K562 (cell line): ENCODE measurements at regions not wholly inside any gene's neighbourhood (a gene's known extent, or its start where the extent isn't known, plus 50 kb on each side); places are given as distances from the start of the nearest gene placed in this dataset.

Experiments
- ATAC-seq: fragments of 200-7000 bp; cut with Tn5 transposase; 3 replicates; pipeline ENCODE4 v1.9.1; 2020; ENCODE audit warnings: moderate library complexity
- BruUV-seq: library from RNA; stranded (reverse); fragments of 400-500 nt; replicated peaks from 2 replicates; lab custom pipeline; 2021; lab: Mats Ljungman, UMichigan
- CTCF ChIA-PET: fragments of 300-600 bp; formaldehyde crosslinking; extraction: SDS; loops from one replicate; lab custom pipeline; 2021; ENCODE audit warnings: low intra/inter-chr PET ratio; lab: Yijun Ruan, JAX
- POLR2A ChIA-PET: fragments of 300-600, 350-650 bp; sonication (Branson Sonifier 250); formaldehyde crosslinking; extraction: SDS; loops from one replicate; lab custom pipeline; 2021; ENCODE audit warnings: antibody characterized with exemption, inconsistent platforms; lab: Yijun Ruan, JAX
- DNase-seq, 4 experiments: peaks; one replicate each; pipeline versions ENCODE4 v3.0.0 to v3.0.0-alpha.2; 2011 to 2018; ENCODE audit warnings: low spot score in 3 of 4, mixed read lengths in 3 of 4; ENCODE audit errors: extremely low read depth in 1 of 4
- FAIRE-seq: peaks from 2 replicates; lab custom pipeline; 2011; peaks lifted over from hg19 to GRCh38; lab: Jason Lieb, UNC
- H2AFZ ChIP-seq: 2 replicates; pipeline ENCODE4 v1.6.0; 2011; ENCODE audit warnings: low read depth, low read length, control low read depth, inconsistent platforms
- H3K27ac ChIP-seq: fragments of 200-600 bp; 3 replicates; pipeline ENCODE4 v1.8.0; 2011; ENCODE audit warnings: low read depth, mild to moderate bottlenecking, control low read depth, inconsistent platforms, low read length, moderate library complexity, mixed read lengths; ENCODE audit errors: extremely low read depth
- H3K27me3 ChIP-seq, 2 experiments: fragments of 300-600 bp in 1 of 2; 2 replicates in 1 of 2; 3 replicates in 1 of 2; pipeline versions ENCODE4 v1.6.0 to v1.8.0; 2011; ENCODE audit warnings: inconsistent platforms in 2 of 2, low read length in 2 of 2, mild to moderate bottlenecking in 1 of 2, mixed read lengths in 1 of 2, moderate library complexity in 1 of 2; ENCODE audit not compliant: control insufficient read depth in 2 of 2, insufficient read depth in 2 of 2
- H3K36me3 ChIP-seq: fragments of 300-600 bp; 3 replicates; pipeline ENCODE4 v1.8.0; 2011; ENCODE audit warnings: mild to moderate bottlenecking, low read length, inconsistent platforms; ENCODE audit not compliant: control insufficient read depth, insufficient read depth
- H3K4me1 ChIP-seq, 2 experiments: fragments of 200-600 bp in 1 of 2; replicated peaks in 1 of 2; 2 replicates in 1 of 2; 3 replicates in 1 of 2; pipeline versions ENCODE4 v1.5.1 to v1.8.0; 2011; ENCODE audit warnings: inconsistent platforms in 2 of 2, low read length in 2 of 2, mild to moderate bottlenecking in 1 of 2, mixed read lengths in 1 of 2, moderate library complexity in 1 of 2; ENCODE audit not compliant: control insufficient read depth in 2 of 2, insufficient read depth in 2 of 2
- H3K4me2 ChIP-seq: 2 replicates; pipeline ENCODE4 v1.6.1; 2011; ENCODE audit warnings: low read length, control low read depth, inconsistent platforms, mixed read lengths; ENCODE audit not compliant: insufficient read depth
- H3K4me3 ChIP-seq: fragments of 200-600 bp; sonication (generic), shearing (Covaris generic); 2 replicates; pipeline ENCODE4 v1.5.1; 2016; ENCODE audit warnings: control low read depth, inconsistent platforms
- H3K79me2 ChIP-seq: fragments of 200-600 bp; 3 replicates; pipeline ENCODE4 v1.8.0; 2011; ENCODE audit warnings: low read length, inconsistent platforms; ENCODE audit not compliant: control insufficient read depth, insufficient read depth
- H3K9ac ChIP-seq, 2 experiments: 2 replicates each; pipeline versions ENCODE4 v1.6.0 to v1.6.1; 2011; ENCODE audit warnings: low read depth in 2 of 2, low read length in 2 of 2, control low read depth in 1 of 2, inconsistent platforms in 1 of 2, mild to moderate bottlenecking in 1 of 2, mixed read lengths in 1 of 2; ENCODE audit not compliant: insufficient read depth in 1 of 2
- H3K9me1 ChIP-seq: one replicate; pipeline ENCODE4 v1.6.0; 2011; ENCODE audit warnings: inconsistent platforms, mild to moderate bottlenecking, low read length, moderate library complexity; ENCODE audit not compliant: control insufficient read depth, insufficient read depth
- H3K9me3 ChIP-seq: replicated peaks from 2 replicates; pipeline ENCODE4 v1.5.1; 2011; ENCODE audit warnings: low read depth, low read length, inconsistent platforms; ENCODE audit not compliant: control insufficient read depth, insufficient read depth
- H4K20me1 ChIP-seq: replicated peaks from 2 replicates; pipeline ENCODE4 v1.6.1; 2011; ENCODE audit warnings: low read length, inconsistent platforms, mixed read lengths; ENCODE audit not compliant: control insufficient read depth, insufficient read depth
- CLOCK ChIP-seq: fragments of 250-450 bp; sonication (Bioruptor Pico); IDR thresholded peaks from 2 replicates; pipeline ENCODE4 v1.4.0; 2020; ENCODE audit warnings: mild to moderate bottlenecking, moderate library complexity, borderline replicate concordance
- CREM ChIP-seq: IDR thresholded peaks from 2 replicates; pipeline ENCODE4 v1.6.1; 2014; ENCODE audit warnings: antibody characterized with exemption, low read depth
- ETV5 ChIP-seq: sonication (generic); formaldehyde crosslinking; IDR thresholded peaks from 2 replicates; pipeline ENCODE4 v1.4.0; 2020; ENCODE audit warnings: low read depth, mild to moderate bottlenecking, missing genetic modification reagents
- GATAD2B ChIP-seq: fragments of 450-650 bp; IDR thresholded peaks from 2 replicates; pipeline ENCODE4 v1.6.1; 2017; ENCODE audit warnings: mild to moderate bottlenecking, borderline replicate concordance
- HNRNPH1 ChIP-seq: fragments of 200-400 bp; formaldehyde crosslinking; optimal IDR thresholded peaks from 2 replicates; pipeline ENCODE3; 2017; ENCODE audit warnings: low read depth, mild to moderate bottlenecking, low read length, moderate library complexity
- MYBL2 ChIP-seq, 2 experiments: fragments of 450-650 bp in 1 of 2; sonication (generic) in 1 of 2; formaldehyde crosslinking in 1 of 2; IDR thresholded peaks; 2 replicates each; pipeline versions ENCODE4 v1.6.1 to v1.8.1; 2017 to 2022; ENCODE audit warnings: borderline replicate concordance in 1 of 2, inconsistent platforms in 1 of 2, low read depth in 1 of 2, mild to moderate bottlenecking in 1 of 2, missing genetic modification reagents in 1 of 2, moderate library complexity in 1 of 2
- NELFE ChIP-seq: IDR thresholded peaks from 2 replicates; pipeline ENCODE4 v1.6.1; 2011; ENCODE audit warnings: mild to moderate bottlenecking; ENCODE audit not compliant: insufficient read depth, insufficient read length
- NFE2L1 ChIP-seq: fragments of 450-650 bp; IDR thresholded peaks from 2 replicates; pipeline ENCODE4 v1.6.1; 2016; ENCODE audit warnings: missing genetic modification characterization, low read depth, mild to moderate bottlenecking, missing compliant biosample characterization, moderate library complexity, borderline replicate concordance
- POLR2A ChIP-seq: fragments of 450-650 bp; conservative IDR thresholded peaks from 2 replicates; pipeline ENCODE4 v1.6.1; 2016
- RNF2 ChIP-seq: sonication (generic); IDR thresholded peaks from 2 replicates; pipeline ENCODE4 v1.6.1; 2016
- SMAD1 ChIP-seq: fragments of 150-350 bp; IDR thresholded peaks from 2 replicates; pipeline ENCODE4 v1.6.1; 2014; ENCODE audit warnings: low read length, low read depth; ENCODE audit not compliant: partially characterized antibody
- SMARCA4 ChIP-seq: fragments of 450-650 bp; IDR thresholded peaks from 2 replicates; pipeline ENCODE4 v1.6.1; 2016
- SRSF1 ChIP-seq: fragments of 200-400 bp; formaldehyde crosslinking; IDR thresholded peaks from 2 replicates; pipeline ENCODE4 v1.6.1; 2017; ENCODE audit warnings: mild to moderate bottlenecking, low read depth, low read length, moderate library complexity
- SUPT5H ChIP-seq: fragments of 450-650 bp; IDR thresholded peaks from 2 replicates; pipeline ENCODE4 v1.6.1; 2016
- ZNF384 ChIP-seq: IDR thresholded peaks from 2 replicates; pipeline ENCODE4 v1.6.1; 2012; ENCODE audit warnings: low read depth, low read length, improper control_type of control experiment
- ZNF395 ChIP-seq: fragments of 200-800 bp; sonication (Bioruptor generic); IDR thresholded peaks from 2 replicates; pipeline ENCODE4 v1.6.1; 2017; ENCODE audit warnings: missing genetic modification characterization, missing compliant biosample characterization
- WGBS: fragments of 100-300 bp; shearing (Covaris generic); methylation state at CpG from one replicate; pipeline ENCODE4 v1.1.6; 2016; ENCODE audit warnings: low coverage, mixed read lengths; ENCODE audit not compliant: insufficient coverage; ENCODE audit errors: missing lambda C conversion rate; 5-methylcytosine and 5-hydroxymethylcytosine counted together
- in situ Hi-C: fragments of 300-500 bp; cut with MboI; formaldehyde crosslinking; loops from 4 replicates; pipeline ENCODE4 v1.15.0; 2018; ENCODE audit warnings: inconsistent platforms, mixed read lengths
- intact Hi-C: fragments of 100-400 bp; cut with micrococcal nuclease; formaldehyde crosslinking; loops from 2 replicates; pipeline ENCODE4 v1.14.2; 2022
- TF ChIP-seq, protein P1 (sequence below), 2 experiments: fragments of 200-800 bp in 1 of 2; sonication (Bioruptor generic) in 1 of 2; sonication (generic) in 1 of 2; formaldehyde crosslinking in 1 of 2; IDR thresholded peaks in 1 of 2; conservative IDR thresholded peaks in 1 of 2; 2 replicates each; pipeline versions ENCODE4 v1.5.0 to v1.6.1; 2016 to 2020; ENCODE audit warnings: missing compliant biosample characterization in 1 of 2, missing genetic modification characterization in 1 of 2, missing genetic modification reagents in 1 of 2

DNA sequence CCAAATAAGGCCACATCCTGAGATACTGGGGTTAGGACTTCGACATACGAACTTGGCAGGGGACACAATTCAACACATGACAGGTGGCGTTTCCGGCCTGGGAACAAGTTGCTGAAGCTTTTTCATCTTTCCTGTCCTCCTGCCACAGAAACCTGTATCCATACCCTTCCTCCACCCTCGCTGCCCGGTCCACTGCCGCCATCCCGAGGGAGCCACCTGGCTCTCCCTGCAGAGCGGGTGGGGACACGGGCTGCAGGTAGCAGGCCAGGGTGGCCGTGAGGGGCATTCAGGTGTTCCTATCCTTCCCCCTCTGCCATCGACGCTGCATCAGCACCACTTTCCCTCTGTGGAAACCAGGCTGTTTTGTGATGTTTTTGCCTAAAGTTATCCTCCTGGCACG, 74.4 kb upstream of the TWIST2 start (continued):
- TF ChIP-seq SMARCA4: no peak

DNA sequence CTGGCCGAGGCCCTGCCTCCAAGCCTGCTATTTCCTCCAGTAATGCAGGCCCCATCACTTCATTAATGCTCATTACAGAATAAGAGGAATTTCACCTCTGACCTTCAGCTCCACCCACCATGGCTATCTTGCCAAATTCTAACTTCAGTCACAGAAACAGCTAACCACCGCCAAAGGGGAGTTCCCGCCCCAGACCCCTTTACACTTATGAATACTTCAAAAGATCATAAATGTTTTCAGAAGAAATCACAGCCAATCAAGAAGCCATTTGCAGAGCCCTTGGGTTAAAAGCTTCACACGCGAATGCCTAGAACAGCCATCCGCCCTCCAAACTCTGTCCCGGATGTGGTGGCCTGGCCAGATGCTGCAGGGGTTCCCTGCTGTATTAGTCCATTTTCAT, 73.8 kb upstream of the TWIST2 start:
- H3K27me3 ChIP-seq: peaks cover 0 to 14% of the 10 kb centered on the region in 2 experiments; a peak in 3 of 5 replicates
- in situ Hi-C loops: no loop called here
- no peak for TF ChIP-seq CLOCK
- no peak for TF ChIP-seq SRSF1
- TF ChIP-seq SMAD1: no peak
- TF ChIP-seq NFE2L1 (tag): no peak
- TF ChIP-seq HNRNPH1: no peak
- TF ChIP-seq RNF2: no peak
- TF ChIP-seq, protein P1, sequence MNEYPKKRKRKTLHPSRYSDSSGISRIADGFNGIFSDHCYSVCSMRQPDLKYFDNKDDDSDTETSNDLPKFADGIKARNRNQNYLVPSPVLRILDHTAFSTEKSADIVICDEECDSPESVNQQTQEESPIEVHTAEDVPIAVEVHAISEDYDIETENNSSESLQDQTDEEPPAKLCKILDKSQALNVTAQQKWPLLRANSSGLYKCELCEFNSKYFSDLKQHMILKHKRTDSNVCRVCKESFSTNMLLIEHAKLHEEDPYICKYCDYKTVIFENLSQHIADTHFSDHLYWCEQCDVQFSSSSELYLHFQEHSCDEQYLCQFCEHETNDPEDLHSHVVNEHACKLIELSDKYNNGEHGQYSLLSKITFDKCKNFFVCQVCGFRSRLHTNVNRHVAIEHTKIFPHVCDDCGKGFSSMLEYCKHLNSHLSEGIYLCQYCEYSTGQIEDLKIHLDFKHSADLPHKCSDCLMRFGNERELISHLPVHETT (CRISPR knock-in tag; conservative IDR thresholded peaks at IDR 0.05 in 1 of 2, IDR thresholded peaks at IDR 0.05 in 1 of 2): no peak
- no peak for TF ChIP-seq ETV5
- no peak for TF ChIP-seq MYBL2 (IDR thresholded peaks at IDR 0.05; ENCODE audit: low read depth)
- no peak for TF ChIP-seq MYBL2 (CRISPR knock-in tag; IDR thresholded peaks at IDR 0.05; ENCODE audit: borderline replicate concordance)
- TF ChIP-seq POLR2A: no peak
- TF ChIP-seq CREM: no peak
- TF ChIP-seq GATAD2B: no peak
- no peak for TF ChIP-seq ZNF395 (CRISPR knock-in tag)
- TF ChIP-seq NELFE: no peak
- no peak for TF ChIP-seq SUPT5H
- no peak for TF ChIP-seq ZNF384

More for the DNA sequence above, 73.8 kb upstream of the TWIST2 start:
- no peak overlapping the region for H3K4me3 ChIP-seq
- no peak for FAIRE-seq
- H2AFZ ChIP-seq: no peak overlapping the region
- no peaks in the 10 kb centered on the region for H3K9me3 ChIP-seq
- H4K20me1 ChIP-seq: no peaks in the 10 kb centered on the region
- no peak overlapping the region for H3K9ac ChIP-seq
- H3K9me1 ChIP-seq: no peaks in the 10 kb centered on the region
- no peak overlapping the region for H3K27ac ChIP-seq
- no peak for ATAC-seq
- intact Hi-C loops: no loop called here
- H3K4me2 ChIP-seq: no peak overlapping the region
- BruUV-seq: no TSS peak
- no peaks in the 10 kb centered on the region for H3K79me2 ChIP-seq
- no peaks in the 10 kb centered on the region; a peak in 1 of 5 replicates for H3K4me1 ChIP-seq
- DNase-seq: no peak
- ChIA-PET CTCF (no interaction called here), POLR2A (no interaction called here)
- 2% methylated on average over 7 of the region's 7 CpGs for WGBS
- no peaks in the 10 kb centered on the region for H3K36me3 ChIP-seq
